ENCODE measurements at regions not wholly inside any gene's neighbourhood (a gene's known extent, or its start where the extent isn't known, plus 50 kb on each side); places are given as distances from the start of the nearest gene placed in this dataset.
"Not testable (repeated sequence)": the region's sequence is repeated elsewhere in the genome, so short reads cannot be mapped to it uniquely, and the experiment has no call there.

DNA sequence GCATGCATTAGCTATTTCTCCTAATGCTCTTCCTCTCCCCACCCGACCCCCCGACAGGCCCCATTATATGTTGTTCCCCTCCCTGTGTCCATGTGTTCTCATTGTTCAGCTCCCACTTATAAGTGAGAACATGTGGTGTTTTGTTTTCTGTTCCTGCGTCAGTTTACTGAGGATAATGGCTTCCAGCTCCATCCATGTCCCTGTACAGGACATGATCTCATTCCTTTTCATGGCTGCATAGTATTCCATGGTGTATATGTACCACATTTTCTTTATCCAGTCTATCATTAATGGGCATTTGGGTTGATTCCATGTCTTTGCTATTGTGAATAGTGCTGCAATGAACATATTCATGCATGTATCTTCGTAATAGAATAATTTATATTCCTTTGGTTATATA lies 116.1 kb upstream of the PREP start:
- TF ChIP-seq CTCF, POLR2A, EP300 (IDR thresholded peaks at IDR 0.05): not testable (repeated sequence)
